Endothelial cell of umbilical vein (primary cell): ENCODE measurements at regions not wholly inside any gene's neighbourhood (a gene's known extent, or its start where the extent isn't known, plus 50 kb on each side); places are given as distances from the start of the nearest gene placed in this dataset.

Source experiments
- BruUV-seq: library from RNA; stranded (reverse); fragments of 400-500 nt; replicated peaks from 2 replicates; lab custom pipeline; 2021; lab: Mats Ljungman, UMichigan
- CTCF ChIA-PET: fragments of 300-600, 350-600 bp; sonication (Branson Sonifier 250); formaldehyde crosslinking; loops from one replicate; lab custom pipeline; 2021; ENCODE audit warnings: antibody characterized with exemption, inconsistent platforms; lab: Charles Lee
- POLR2A ChIA-PET: fragments of 300-600, 350-600 bp; sonication (Branson Sonifier 250); formaldehyde crosslinking; loops from one replicate; lab custom pipeline; 2021; ENCODE audit warnings: antibody characterized with exemption, inconsistent platforms; lab: Charles Lee
- DNase-seq: peaks from one replicate; pipeline ENCODE4 v3.0.0-alpha.2; 2011; ENCODE audit warnings: low read depth, low spot score
- FAIRE-seq: peaks from 2 replicates; lab custom pipeline; 2011; peaks lifted over from hg19 to GRCh38; lab: Jason Lieb, UNC
- H2AFZ ChIP-seq: 2 replicates; pipeline ENCODE4 v1.6.0; 2012; ENCODE audit warnings: low read depth, low read length, control low read depth, inconsistent platforms
- H3K27ac ChIP-seq: 2 replicates; pipeline ENCODE4 v1.5.1; 2011; ENCODE audit warnings: low read depth, mild to moderate bottlenecking, control low read depth, low read length, moderate library complexity; ENCODE audit not compliant: insufficient read depth
- H3K27me3 ChIP-seq, 2 experiments: 2 replicates each; pipeline versions ENCODE4 v1.6.0 to v1.6.1; 2011; ENCODE audit warnings: low read length in 2 of 2, mixed read lengths in 1 of 2; ENCODE audit not compliant: control insufficient read depth in 2 of 2, insufficient read depth in 2 of 2
- H3K36me3 ChIP-seq, 2 experiments: 2 replicates in 1 of 2; 3 replicates in 1 of 2; pipeline ENCODE4 v1.5.1; 2011; ENCODE audit warnings: low read length in 2 of 2, mild to moderate bottlenecking in 1 of 2, moderate library complexity in 1 of 2; ENCODE audit not compliant: control insufficient read depth in 2 of 2, insufficient read depth in 2 of 2; ENCODE audit errors: extremely low read depth in 1 of 2
- H3K4me1 ChIP-seq: 3 replicates; pipeline ENCODE4 v1.5.1; 2011; ENCODE audit warnings: mild to moderate bottlenecking, low read length; ENCODE audit not compliant: control insufficient read depth, insufficient read depth; ENCODE audit errors: extremely low read depth
- H3K4me2 ChIP-seq: 2 replicates; pipeline ENCODE4 v1.6.1; 2011; ENCODE audit warnings: low read length, control low read depth, mixed read lengths; ENCODE audit not compliant: insufficient read depth
- H3K4me3 ChIP-seq, 3 experiments: fragments of 200-600 bp in 1 of 3; sonication (generic), shearing (Covaris generic) in 1 of 3; replicated peaks in 1 of 3; 2 replicates each; pipeline ENCODE4 v1.5.1; 2011 to 2016; ENCODE audit warnings: control low read depth in 3 of 3, low read length in 3 of 3, mild to moderate bottlenecking in 2 of 3, inconsistent platforms in 1 of 3, low read depth in 1 of 3, moderate library complexity in 1 of 3; ENCODE audit not compliant: insufficient read depth in 1 of 3
- H3K79me2 ChIP-seq: 2 replicates; pipeline ENCODE4 v1.6.0; 2012; ENCODE audit warnings: low read length, inconsistent platforms; ENCODE audit not compliant: control insufficient read depth, insufficient read depth
- H3K9ac ChIP-seq: replicated peaks from 2 replicates; pipeline ENCODE3; 2011; ENCODE audit warnings: low read length, control low read depth; ENCODE audit not compliant: insufficient read depth; ENCODE audit errors: extremely low read depth
- H3K9me1 ChIP-seq: replicated peaks from 3 replicates; pipeline ENCODE4 v1.6.0; 2011; ENCODE audit warnings: mild to moderate bottlenecking, low read length; ENCODE audit not compliant: control insufficient read depth, insufficient read depth; ENCODE audit errors: extremely low read depth
- H3K9me3 ChIP-seq: replicated peaks from 2 replicates; pipeline ENCODE4 v1.5.1; 2012; ENCODE audit warnings: low read length, inconsistent platforms; ENCODE audit not compliant: control insufficient read depth, insufficient read depth
- H4K20me1 ChIP-seq: replicated peaks from 2 replicates; pipeline ENCODE3; 2011; ENCODE audit warnings: mild to moderate bottlenecking, low read length; ENCODE audit not compliant: control insufficient read depth, insufficient read depth; ENCODE audit errors: extremely low read depth
- CTCF ChIP-seq, 2 donors: IDR thresholded peaks; 1 replicate in 1 of 2; 2 replicates in 1 of 2; pipeline ENCODE4 v1.5.1; 2011; ENCODE audit warnings: low read length in 2 of 2, mild to moderate bottlenecking in 2 of 2, moderate library complexity in 2 of 2, control low read depth in 1 of 2, inconsistent platforms in 1 of 2, low read depth in 1 of 2; ENCODE audit not compliant: insufficient read depth in 1 of 2; ENCODE audit errors: extremely low read depth in 1 of 2
- EZH2 ChIP-seq: IDR thresholded peaks from 2 replicates; pipeline ENCODE4 v1.6.1; 2012; ENCODE audit warnings: borderline replicate concordance, low read depth, mild to moderate bottlenecking, moderate library complexity, low read length, inconsistent platforms; ENCODE audit not compliant: severe bottlenecking
- FOS ChIP-seq: IDR thresholded peaks from 2 replicates; pipeline ENCODE4 v1.6.1; 2011; ENCODE audit warnings: mild to moderate bottlenecking, low read length, moderate library complexity, borderline replicate concordance; ENCODE audit not compliant: insufficient read depth
- GATA2 ChIP-seq: IDR thresholded peaks from 2 replicates; pipeline ENCODE4 v1.7.0; 2011; ENCODE audit warnings: low read depth, mild to moderate bottlenecking, moderate library complexity, mixed read lengths, low read length; ENCODE audit not compliant: insufficient read length, insufficient read depth
- JUN ChIP-seq: IDR thresholded peaks from 2 replicates; pipeline ENCODE4 v1.6.1; 2011; ENCODE audit warnings: borderline replicate concordance, low read depth; ENCODE audit not compliant: insufficient read length, insufficient read depth
- MAX ChIP-seq: IDR thresholded peaks from 2 replicates; pipeline ENCODE4 v1.6.1; 2011; ENCODE audit not compliant: insufficient read depth, insufficient read length
- MYC ChIP-seq: IDR thresholded peaks from one replicate; pipeline ENCODE4 v1.6.1; 2011; ENCODE audit warnings: mild to moderate bottlenecking, low read depth, low read length
- POLR2A ChIP-seq: IDR thresholded peaks from 2 replicates; pipeline ENCODE4 v1.6.1; 2012; ENCODE audit warnings: low read depth, mild to moderate bottlenecking, control low read depth, low read length
- POLR2AphosphoS5 ChIP-seq: IDR thresholded peaks from 2 replicates; pipeline ENCODE4 v1.6.1; 2012; ENCODE audit warnings: low read depth, mild to moderate bottlenecking, control low read depth, low read length, moderate library complexity; ENCODE audit not compliant: insufficient read depth
- dilution Hi-C: fragments of 300-500 bp; cut with MboI; formaldehyde crosslinking; loops from one replicate; pipeline ENCODE4 v1.15.0; 2019; ENCODE audit warnings: low sequenced_read_pairs; ENCODE audit not compliant: extremely low pct_ligation_motif_present
- intact Hi-C: fragments of 100-400 bp; cut with micrococcal nuclease; formaldehyde crosslinking; loops from one replicate; pipeline ENCODE4 v1.10.0; 2022

GRCh38 chr3:41002104-41002503, 197.2 kb upstream of the CTNNB1 start:
- Histone ChIP-seq H3K4me3 (no peak overlapping the region), H3K9me3 (no peaks in the 10 kb centered on the region), H3K9me1 (no peaks in the 10 kb centered on the region), H3K4me2 (no peak overlapping the region), H3K27me3 (peaks cover 0 to 2% of the 10 kb centered on the region in 2 experiments), H3K27ac (no peak overlapping the region), H4K20me1 (no peaks in the 10 kb centered on the region), H3K9ac (no peak overlapping the region), H3K4me1 (no peaks in the 10 kb centered on the region), H3K36me3 (no peaks in the 10 kb centered on the region), H3K79me2 (no peaks in the 10 kb centered on the region), H2AFZ (no peak overlapping the region)
- BruUV-seq: no TSS peak
- no peak for TF ChIP-seq GATA2
- no peak for TF ChIP-seq POLR2AphosphoS5
- TF ChIP-seq MAX: no peak
- no peak for TF ChIP-seq EZH2
- no peak for TF ChIP-seq FOS
- TF ChIP-seq JUN: no peak
- no peak for TF ChIP-seq MYC
- TF ChIP-seq POLR2A: no peak
- no peak for TF ChIP-seq CTCF (IDR thresholded peaks at IDR 0.05; ENCODE audit: extremely low read depth in 1 of 2, insufficient read depth in 1 of 2, low read depth in 1 of 2, low read length in 2 of 2)
- no peak for FAIRE-seq
- DNase-seq: no peak
- dilution Hi-C loops (no loop called here), intact Hi-C loops (no loop called here)
- ChIA-PET POLR2A (no interaction called here), CTCF (no interaction called here)
